ENCODE measurements at regions not wholly inside any gene's neighbourhood (a gene's known extent, or its start where the extent isn't known, plus 50 kb on each side); places are given as distances from the start of the nearest gene placed in this dataset.

DNA sequence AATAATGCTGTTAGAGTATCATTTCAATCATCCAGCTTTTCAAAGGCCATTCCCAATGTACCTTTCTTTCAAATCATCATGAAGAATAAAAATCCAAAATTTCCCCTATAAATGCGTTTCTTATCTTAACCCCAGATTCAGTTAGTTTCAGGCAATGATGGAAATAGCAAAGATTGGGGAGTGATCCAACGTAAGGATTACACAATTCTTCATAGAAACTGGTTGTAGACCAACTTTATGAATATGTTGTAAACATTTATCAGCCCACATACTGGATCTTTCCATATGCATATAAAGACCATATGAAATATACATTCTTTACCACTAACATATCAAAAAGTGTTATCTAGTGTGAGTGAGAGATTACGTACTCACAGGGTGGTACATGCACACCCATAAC lies 92.7 kb downstream of the ZC3H11B start:
- no peak for DNase-seq

DNA sequence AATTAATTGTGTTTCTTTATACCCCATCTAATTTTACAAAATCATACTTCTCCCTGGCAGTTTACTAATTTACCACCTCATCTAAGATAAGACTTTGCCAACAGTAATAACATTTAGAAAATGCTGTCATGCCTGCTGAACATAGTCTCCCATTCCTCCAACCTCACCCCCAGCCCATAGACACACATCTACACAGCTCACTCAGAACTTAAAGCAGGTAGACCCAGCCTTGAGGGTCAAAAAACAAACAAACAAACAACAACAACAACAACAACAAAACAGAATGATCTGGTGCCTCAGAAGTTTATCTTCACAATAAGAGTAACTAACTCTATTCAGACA lies 94.0 kb downstream of the ZC3H11B start:
- no peak for DNase-seq

DNA sequence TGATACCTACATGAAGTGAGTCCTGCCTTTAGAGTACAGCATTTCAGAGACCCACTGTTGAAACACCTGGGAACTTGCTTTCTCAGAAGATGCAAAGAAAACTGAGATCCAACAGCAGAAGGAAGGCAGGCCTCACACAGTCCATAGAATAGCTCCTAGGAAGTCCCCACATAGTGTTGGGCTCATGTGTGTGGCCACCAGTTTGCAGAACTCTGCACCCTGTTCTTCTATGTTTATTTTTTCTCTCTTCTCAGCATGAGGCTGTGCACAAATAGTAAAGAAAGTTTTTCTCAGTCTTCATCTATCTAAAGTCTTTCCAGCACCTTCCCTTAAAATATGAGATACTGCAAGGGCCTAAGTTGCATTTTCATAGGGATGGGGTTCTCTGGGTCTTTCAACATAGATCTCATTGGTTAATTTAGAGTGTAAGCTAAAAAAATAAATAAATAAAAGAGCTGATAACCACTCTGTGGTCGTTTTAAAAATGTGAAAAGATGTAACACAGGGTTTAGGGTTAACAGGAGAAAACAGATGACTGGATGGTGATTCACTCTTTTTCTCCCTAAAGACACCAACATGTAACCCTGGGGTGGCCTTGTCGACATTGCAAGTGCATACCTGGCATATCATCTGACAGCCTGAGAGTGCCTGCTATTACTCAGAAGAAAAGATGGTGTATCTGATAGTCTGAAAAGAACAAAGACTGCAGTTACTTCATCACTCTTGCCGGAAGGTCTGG lies 94.6 kb downstream of the ZC3H11B start:
- DNase-seq = no peak

GRCh38 chr1:219517031-219517430 lies 95.9 kb downstream of the ZC3H11B start:
- DNase-seq = no peak

DNA sequence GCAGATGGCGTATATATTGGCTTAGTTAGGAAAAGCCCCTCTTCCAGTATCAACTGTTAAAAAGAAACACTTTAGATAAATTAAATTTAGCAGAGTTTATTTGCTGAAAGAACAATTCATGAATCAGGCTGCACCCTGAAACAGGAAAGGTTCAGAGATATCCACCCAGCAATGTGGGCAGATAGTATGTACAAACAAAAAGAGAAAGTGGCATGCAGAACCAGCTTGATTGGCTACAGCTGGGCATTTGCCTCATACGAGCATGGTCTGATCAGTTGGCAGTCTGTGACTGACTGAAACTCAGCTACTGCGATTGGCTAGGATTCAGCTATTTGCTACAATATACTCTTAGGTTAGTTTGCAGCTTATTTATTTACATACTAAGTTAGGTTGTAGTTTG lies 98.2 kb downstream of the ZC3H11B start:
- no peak for DNase-seq

DNA sequence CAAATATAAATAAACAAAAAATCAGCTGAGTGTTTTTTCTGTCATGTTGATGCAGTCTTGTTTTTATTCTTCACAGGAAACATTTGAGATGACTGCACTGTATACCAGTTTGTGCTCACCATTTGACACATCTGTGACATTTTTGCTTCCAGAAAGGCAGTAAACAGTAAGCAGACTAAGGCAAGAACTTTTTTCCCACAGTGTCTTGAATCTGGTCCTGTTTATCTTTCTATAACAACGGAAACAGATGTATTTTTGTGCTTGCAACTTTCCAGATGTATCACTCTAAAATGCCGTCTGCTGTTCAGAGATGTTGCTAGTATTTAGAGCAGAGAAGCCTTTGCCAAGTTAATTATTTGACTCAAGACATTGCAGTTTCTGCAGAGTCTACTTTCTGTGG lies 105.5 kb downstream of the ZC3H11B start:
- DNase-seq = no peak

GRCh38 chr1:219506936-219507335 lies 106.0 kb downstream of the ZC3H11B start:
- DNase-seq = no peak

DNA sequence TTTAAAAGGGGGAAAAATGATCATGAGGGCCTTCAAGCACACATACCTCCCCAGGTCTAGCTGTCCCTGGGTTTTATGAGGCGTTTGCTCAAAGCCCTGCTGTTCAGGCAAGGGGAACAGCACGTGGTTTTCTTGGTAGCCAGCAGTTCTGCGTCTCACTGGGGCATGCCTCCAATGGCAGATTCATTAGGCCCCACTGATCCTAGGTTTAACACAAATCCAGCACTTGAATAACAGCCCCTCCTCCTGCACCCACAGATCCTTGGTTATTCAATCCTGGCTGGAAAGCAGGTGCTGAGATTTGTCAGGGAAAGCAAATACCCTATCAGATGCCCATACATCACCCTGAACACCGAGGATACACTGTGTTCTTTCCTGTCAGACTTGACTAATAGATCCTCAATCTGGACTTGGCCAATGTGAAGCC lies 106.4 kb downstream of the ZC3H11B start:
- no peak for DNase-seq

DNA sequence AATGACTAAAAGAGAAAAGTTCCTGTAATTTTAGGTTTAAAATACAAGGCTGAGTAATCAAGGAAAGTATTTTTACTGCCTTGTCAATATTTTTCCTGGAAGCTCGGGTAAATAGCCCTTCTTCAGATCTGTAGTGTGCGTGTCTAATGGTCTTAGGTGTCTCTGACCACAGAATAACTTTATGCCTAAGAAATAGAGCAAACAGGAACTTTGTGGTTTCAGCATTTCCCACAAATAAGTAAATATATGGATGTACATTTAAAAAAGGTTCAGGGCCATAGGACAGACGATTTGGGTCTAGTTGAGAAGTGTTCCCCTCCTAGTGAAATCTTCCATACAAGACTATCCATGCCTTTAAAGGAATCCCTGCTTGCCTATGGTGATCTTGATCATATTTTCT lies 107.0 kb downstream of the ZC3H11B start:
- DNase-seq = no peak

- DNase-seq = no peak
These were observed 109.3 kb downstream of the ZC3H11B start for GRCh38 chr1:219503604-219504003.

- no peak for DNase-seq
These were observed 112.5 kb downstream of the ZC3H11B start for GRCh38 chr1:219500327-219500897.

DNA sequence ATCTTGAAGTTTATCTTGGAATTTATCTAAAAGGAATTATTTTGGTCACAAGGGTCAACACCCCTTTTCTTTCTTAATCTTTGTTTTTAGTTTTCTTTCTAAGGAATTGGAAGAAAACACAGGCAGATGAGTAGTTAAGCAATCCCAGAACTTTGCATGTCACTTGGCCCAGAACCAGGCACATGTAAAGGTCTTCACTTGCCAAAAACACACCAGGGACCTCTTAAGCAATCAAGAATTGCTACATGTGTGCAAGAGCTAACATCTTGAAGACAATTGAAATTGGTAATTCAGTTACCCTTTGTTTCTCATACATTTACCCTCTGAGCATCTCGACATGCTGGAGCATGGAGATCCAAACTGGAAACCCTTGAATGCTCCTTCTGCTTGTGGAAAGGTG lies 114.2 kb downstream of the ZC3H11B start:
- no peak for DNase-seq

GRCh38 chr1:219495737-219496408 lies 117.0 kb downstream of the ZC3H11B start:
- DNase-seq = no peak

- no peak for DNase-seq
These were observed 120.2 kb downstream of the ZC3H11B start for GRCh38 chr1:219492717-219493116.

- DNase-seq = no peak
These were observed 122.3 kb downstream of the ZC3H11B start for GRCh38 chr1:219490566-219490965.

- DNase-seq = no peak
These were observed 123.3 kb downstream of the ZC3H11B start for GRCh38 chr1:219489636-219490035.

DNA sequence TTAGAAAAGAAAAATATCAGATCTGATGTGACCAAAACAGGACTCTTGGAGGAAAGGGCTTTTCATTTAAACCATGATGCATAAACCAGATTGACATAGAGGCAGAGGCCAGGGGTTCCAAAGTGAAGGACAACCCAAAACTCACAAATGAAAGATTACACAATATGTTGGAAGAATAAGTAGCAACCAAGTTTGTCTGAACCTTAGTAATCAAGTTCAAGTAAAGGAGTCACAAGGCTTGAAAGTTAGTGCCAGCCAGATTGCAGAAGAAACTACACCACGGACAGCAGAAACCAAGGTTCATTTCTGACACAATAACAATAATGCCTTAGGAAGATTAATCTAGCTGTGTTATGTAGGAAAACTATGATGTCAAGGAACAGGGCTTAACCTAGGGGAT lies 124.6 kb downstream of the ZC3H11B start:
- DNase-seq = no peak

DNA sequence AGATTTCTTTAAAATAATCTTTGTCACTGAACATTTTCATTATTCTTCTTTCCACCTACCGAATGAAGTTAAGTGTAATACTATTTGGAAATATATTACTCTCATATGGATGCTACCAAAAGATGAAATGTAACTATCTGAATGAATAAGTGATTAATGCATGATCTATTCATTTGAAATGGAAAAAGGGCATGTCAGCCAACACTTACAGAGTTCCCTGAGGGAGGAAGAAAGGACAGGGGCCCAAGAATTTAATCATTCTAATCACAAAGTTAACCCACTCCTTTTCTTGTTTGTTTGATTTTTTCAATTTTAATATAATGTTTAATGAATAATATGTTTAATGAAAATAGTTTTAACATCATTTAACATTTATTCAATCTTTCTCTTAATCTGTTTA lies 129.4 kb downstream of the ZC3H11B start:
- DNase-seq = no peak

- DNase-seq = no peak
These were observed 132.9 kb downstream of the ZC3H11B start for GRCh38 chr1:219480011-219480410.

DNA sequence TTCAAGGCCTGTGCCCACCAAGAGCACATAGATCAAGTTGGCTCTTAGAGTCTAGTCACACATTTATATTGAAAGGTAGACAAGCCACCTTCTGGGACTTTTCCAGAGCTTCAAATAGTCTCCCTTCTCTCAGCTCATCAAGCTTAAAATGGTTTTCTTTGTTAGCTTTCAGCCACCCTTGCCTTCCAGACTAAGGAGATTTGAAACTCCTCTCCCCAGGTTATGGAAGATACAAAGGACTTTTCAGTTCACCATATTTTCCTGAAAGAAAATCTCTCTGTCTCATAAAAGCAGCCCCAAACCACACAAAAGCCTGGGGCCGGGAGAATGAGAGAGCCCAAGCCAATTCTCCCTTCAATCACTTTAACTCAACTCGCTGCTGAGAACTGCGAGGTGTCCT lies 134.1 kb downstream of the ZC3H11B start:
- no peak for DNase-seq

- no peak for DNase-seq
These were observed 135.0 kb downstream of the ZC3H11B start for GRCh38 chr1:219477861-219478260.

GRCh38 chr1:219476716-219477115 lies 136.2 kb downstream of the ZC3H11B start:
- no peak for DNase-seq

GRCh38 chr1:219476116-219476515 lies 136.8 kb downstream of the ZC3H11B start:
- no peak for DNase-seq

GRCh38 chr1:219472596-219472995 lies 140.3 kb downstream of the ZC3H11B start:
- no peak for DNase-seq

GRCh38 chr1:219467524-219467923 lies 145.4 kb downstream of the ZC3H11B start:
- no peak for DNase-seq

Measured in activated CD4-positive, CD25-positive, alpha-beta regulatory T cell (primary cell).